Prostate gland (tissue), 2 donors: ENCODE measurements at regions not wholly inside any gene's neighbourhood (a gene's known extent, or its start where the extent isn't known, plus 50 kb on each side); places are given as distances from the start of the nearest gene placed in this dataset.

Experiments
- POLR2A ChIP-seq: fragments of 450-650 bp; IDR thresholded peaks from one replicate; pipeline ENCODE4 v1.6.1; 2016; ENCODE audit warnings: antibody characterized with exemption, mild to moderate bottlenecking
- POLR2AphosphoS5 ChIP-seq: sonication (generic); formaldehyde crosslinking; IDR thresholded peaks from one replicate; pipeline ENCODE4 v1.6.1; 2017; ENCODE audit warnings: antibody characterized with exemption
- TF ChIP-seq, protein P1 (sequence below), 4 experiments: fragments of 200-600 bp in 2 of 4; fragments of 450-650 bp in 2 of 4; sonication (generic) in 2 of 4; IDR thresholded peaks; 1 replicate in 3 of 4; 2 replicates in 1 of 4; pipeline ENCODE4 v1.5.1; 2016 to 2019; ENCODE audit warnings: antibody characterized with exemption in 4 of 4, mild to moderate bottlenecking in 2 of 4, moderate library complexity in 2 of 4

DNA sequence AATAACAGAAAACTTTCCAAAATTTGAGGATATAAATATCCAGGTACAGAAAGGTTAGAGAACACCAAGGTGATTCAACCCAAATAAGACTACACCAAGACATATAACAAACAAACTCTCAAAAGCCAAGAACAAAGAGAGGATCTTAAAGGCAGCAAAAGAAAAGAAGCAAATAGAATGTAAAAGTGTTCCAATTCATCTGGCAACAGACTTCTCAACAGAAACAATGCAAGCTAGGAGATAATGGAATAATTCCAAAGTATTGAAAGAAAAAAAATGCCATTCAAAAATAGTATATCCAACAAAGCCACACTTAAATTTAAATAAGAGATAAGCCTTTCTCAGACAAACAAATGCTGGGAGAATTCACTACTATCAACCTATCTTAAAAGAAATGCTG, 153.0 kb upstream of the FAT3 start:
- TF ChIP-seq, protein P1, sequence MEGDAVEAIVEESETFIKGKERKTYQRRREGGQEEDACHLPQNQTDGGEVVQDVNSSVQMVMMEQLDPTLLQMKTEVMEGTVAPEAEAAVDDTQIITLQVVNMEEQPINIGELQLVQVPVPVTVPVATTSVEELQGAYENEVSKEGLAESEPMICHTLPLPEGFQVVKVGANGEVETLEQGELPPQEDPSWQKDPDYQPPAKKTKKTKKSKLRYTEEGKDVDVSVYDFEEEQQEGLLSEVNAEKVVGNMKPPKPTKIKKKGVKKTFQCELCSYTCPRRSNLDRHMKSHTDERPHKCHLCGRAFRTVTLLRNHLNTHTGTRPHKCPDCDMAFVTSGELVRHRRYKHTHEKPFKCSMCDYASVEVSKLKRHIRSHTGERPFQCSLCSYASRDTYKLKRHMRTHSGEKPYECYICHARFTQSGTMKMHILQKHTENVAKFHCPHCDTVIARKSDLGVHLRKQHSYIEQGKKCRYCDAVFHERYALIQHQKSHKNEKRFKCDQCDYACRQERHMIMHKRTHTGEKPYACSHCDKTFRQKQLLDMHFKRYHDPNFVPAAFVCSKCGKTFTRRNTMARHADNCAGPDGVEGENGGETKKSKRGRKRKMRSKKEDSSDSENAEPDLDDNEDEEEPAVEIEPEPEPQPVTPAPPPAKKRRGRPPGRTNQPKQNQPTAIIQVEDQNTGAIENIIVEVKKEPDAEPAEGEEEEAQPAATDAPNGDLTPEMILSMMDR (IDR thresholded peaks at IDR 0.05), result no peak
- no peak for TF ChIP-seq POLR2A
- no peak for TF ChIP-seq POLR2AphosphoS5
